ENCODE measurements at regions not wholly inside any gene's neighbourhood (a gene's known extent, or its start where the extent isn't known, plus 50 kb on each side); places are given as distances from the start of the nearest gene placed in this dataset.

DNA sequence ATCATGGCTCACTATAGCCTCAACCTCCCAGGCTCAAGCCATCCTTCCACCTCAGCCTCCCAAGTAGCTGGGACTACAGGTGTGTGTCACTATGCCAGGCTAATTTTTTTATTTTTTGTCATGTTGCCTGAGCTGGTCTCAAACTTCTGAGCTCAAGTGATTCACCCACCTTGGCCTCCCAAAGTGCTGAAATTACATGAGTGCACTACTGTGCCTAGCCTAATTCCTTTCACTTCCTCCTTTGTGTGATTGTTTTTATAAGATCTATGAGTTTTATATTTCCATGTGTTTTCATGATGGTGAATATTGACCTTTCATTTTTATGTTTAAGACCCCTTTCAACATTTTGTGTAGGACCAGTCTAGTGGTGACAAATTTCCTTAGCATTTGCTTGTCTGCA, 55.2 kb upstream of the IL12B start:
- no peak for DNase-seq

- DNase-seq, result no peak
Measured at GRCh38 chr5:159386028-159386711, 55.9 kb upstream of the IL12B start.

DNA sequence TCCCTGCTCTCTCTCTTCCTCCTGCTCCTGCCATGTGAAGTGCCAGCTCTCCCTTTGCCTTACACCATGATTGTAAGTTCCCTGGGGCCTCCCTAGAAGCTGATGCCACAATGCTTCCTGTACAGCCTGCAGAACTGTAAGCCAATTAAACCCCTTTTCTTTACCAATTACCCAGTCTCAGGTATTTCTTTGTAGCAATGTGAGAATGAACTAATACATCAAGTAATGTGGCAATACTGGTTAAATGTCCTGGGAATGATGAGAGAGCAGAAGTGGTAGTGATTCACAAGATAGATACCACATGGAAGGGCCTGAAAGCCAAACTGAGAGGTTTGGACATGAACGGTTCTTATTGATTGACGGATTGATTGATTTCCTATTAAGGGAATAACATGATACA, 62.6 kb upstream of the IL12B start:
- no peak for DNase-seq

DNA sequence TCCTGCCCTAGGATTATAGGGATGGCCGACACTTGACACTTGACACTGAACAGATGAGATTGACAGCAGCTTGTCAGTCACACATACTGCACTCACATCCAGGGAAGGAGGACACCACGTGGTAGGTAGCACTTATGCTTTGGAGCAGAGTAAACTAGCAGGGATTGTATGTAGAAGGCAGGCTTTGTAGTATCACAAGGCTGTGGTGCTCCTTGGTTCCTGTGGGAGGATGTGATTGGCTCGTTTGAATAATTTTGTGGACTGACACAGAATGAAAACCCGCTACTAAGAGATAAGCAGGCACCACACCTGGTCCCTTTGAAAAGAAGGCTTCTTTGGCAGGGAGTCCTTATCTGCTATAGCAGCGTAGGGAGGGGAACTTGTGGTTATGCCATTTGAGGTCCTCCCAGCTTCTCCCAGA, 63.6 kb upstream of the IL12B start:
- no peak for DNase-seq

DNA sequence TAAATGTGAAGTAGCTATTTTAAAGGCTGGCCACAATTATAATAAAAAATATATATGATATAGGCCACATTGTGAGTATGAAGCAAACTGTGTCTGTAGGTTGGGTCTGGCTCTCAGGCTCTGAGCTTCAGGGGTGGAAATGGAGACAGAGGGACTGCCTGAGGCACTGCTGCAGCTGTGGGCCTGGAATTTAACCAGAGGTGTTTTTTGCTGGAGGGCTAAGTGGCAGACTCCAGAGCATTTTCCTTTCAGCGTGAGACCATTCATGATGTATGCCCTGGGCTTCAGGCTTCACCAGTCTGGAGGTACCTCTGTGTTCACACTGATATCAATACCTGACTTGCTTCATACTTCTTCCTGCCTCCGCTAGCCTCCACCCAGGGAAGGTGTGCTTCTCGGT, 64.9 kb upstream of the IL12B start:
- no peak for DNase-seq

DNA sequence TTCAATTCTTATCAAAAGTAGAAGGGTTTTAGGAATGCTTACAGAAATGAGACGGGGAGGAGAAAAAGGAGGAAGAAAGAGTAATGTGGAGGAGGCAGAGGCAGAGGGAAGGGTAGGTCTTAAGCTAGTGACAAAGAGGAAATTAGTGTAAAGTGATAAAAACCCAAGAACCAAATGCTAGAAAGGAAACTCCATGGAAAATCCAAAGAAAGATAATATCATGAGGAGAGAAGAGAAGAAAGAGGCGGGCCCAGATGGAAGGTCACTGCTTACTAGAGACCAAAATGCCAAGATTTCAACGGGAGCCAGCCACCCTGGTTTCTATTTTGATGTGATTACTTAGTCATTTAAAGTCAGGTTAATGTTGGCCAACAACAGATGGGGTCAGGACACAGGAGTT, 68.6 kb upstream of the IL12B start:
- DNase-seq, result no peak

DNA sequence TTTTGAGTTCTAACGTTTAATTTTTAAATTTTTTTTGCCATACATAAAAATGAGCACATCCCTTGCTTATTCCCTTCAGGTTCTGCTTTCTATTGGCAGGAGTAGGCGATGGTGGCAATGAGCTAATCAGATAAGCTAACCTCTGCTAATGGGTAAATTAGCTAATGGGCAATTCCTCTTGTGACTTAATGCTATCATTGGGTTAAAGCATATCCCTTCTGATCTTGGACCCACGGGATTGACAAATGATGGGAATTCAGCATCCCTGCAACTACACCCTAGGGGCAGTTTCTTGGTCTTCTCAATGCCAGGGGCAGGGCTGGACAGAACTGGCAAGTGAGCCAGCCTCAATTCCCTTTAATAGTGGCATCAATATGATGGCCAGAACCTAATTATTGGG, 70.2 kb upstream of the IL12B start:
- no peak for DNase-seq

GRCh38 chr5:159402311-159402710, 72.0 kb upstream of the IL12B start:
- DNase-seq, result no peak

DNA sequence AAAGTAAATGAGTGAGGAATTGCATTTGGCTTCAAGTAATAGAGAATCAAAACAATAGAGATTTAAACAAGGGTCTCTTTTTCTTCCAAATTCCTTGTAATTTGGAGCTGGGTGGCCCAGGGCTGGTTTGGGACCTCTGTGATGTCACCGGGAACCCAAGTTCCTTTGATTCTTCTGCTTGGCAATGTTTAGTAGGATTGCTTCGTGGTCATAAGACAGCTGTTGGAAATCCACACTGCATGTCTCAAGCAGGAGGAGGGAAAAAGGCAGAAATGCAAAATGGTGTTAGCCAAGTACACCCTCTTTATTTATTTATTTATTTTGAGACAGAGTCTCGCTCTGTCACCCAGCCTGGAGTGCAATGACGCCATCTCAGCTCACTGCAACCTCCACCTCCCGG, 72.6 kb upstream of the IL12B start:
- DNase-seq, result no peak

DNA sequence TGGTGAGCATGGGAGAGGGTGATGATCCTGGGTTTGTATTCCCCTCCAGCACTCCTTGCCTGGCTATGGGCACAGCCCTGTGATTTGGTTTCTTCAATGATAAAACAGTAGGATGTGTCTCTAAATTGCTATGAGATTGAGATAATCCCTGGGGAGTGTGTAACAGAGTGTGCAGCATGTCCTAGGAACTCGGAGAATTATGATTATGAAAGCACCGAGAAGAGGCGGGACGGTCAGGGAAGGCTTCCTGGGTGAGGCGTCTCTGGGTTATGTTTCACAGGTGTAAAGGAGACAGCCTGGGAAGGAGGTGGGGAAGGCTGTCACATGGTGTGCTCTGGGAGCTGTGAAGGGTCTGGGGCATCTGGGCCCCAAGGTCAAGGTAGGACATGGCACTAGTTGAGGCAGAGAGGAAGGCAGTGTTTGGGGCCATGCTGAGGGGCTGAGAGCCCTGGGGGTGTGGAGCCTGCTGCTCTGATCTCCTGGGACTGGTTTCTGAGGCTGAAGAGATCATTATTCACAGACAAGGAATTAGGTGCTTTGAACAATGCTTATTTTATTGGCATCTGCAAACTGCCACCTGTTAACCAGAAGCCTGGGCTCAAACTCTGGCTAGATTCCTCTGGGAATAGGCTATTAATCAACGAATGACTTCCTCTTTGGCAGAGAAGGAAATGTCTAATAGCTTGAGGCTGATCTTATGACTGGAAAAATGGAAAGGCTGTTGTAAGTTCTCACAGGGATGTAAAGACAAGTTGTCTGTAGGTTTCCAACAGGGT, 73.8 kb upstream of the IL12B start:
- no peak for DNase-seq

GRCh38 chr5:159405611-159406031, 75.3 kb upstream of the IL12B start:
- DNase-seq, result no peak

- DNase-seq, result no peak
Measured at GRCh38 chr5:159406571-159406970, 76.3 kb upstream of the IL12B start.

DNA sequence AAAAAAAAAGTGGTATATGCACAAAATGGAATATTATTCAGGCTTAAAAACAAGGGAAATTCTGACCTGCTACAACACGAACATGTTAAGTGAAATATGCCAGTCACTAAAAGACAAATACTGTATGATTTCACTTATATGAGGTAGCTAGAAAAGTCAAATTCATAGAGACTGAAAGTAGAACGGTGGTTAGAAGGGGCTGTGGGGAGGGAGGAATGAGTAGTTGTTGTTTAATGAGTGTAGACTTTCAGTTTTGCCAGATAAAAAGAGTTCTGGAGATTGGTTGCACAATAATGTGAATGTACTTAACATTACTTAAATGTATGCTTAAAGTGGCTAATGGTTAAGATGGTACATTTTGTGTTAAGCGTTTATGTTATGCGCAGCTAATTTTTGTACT, 79.5 kb upstream of the IL12B start:
- peak; percentile 11 for DNase-seq

GRCh38 chr5:159410480-159410879, 80.2 kb upstream of the IL12B start:
- no peak for DNase-seq

DNA sequence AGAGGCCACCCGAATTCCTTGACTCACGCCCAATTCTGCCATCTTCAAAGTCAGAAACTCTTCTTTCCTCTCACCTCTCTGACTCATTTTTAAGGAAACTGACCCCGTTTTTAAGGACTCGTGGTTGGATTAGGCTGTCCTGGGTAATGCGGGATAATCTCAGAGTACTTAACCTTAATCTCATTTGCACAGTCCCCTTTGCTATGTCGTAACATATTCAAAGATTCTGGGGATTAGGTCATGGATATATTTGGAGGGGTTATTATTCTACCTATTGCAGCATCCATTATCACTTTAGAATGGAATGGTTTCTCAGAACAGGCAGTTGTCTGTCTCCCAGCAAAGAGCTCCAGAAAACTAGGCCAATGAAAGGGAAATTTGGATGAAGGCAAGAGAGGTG, 80.8 kb upstream of the IL12B start:
- DNase-seq, result no peak

DNA sequence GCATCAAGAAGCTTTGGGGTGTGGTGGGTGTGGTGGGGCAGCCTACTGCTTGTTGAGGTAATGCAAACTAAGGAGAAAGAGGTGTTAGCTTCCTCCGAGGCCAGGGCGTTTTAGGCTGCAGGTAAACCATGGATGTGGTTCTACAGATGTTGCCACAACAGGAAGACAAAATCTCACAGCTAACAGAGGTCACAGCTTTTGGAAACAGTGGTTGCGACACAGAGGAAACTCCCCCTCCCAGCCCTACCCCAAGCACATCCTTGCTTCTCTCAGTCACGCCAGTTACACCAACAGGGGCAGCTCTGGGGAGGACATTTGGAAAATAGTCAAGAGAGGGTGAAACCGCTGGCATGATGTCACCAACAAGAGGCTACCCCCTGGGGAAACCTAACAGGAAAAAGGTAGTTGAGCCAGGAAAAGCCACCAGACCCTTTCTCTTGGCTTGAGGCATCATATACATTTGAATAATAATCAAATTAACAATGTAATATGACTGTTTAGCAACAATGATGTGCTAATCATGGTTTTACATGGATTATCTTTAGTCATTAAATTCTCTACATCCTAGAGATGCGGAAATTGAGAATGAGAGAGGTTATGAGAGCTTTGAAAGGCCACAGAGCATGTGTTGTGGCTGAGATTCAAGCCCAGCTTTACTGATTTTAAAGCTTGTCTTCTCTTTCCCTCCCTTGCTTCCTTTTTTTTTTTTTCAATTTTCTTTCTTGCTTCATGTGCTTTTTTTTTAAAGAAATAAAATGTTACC, 82.2 kb upstream of the IL12B start:
- peak; percentile 78 for DNase-seq

DNA sequence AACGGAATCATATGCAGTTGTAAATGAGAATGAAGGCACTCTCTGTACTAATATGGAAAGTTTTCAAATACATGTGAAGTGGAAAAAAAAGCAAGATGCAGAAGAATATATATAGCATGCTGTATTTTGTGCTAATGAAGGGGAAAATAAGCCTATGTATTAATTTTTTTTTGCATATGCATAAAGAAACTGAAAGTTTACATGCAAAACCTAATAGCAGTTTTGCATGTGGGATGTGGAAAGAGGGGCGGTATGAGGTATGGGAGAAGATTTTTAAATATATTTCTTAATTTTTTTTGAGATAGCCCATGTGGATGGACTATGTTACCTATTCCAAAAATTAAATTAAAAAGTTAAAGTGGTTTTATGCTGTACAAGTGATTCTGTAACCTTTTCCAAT, 83.7 kb upstream of the IL12B start:
- DNase-seq, result no peak

- no peak for DNase-seq
Measured at GRCh38 chr5:159415301-159415937, 85.1 kb upstream of the IL12B start.

DNA sequence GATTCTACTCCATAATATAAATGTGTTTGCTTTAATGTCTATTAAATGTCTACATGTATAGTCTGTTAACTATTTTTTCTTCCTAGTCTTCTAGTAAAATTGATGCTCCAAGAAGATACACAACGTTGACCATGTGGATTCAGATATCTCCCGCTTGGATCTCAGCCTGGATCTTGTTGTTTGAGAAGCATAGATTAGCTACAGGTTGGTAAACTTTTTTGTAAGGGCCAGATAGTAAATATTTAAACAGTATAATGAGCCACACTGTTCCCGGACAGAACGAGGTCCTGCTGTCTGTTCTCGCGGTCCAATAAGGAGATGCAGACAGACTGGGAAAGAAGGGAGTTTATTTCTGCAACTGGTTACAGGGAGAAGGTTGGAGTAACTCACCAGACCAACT, 86.2 kb upstream of the IL12B start:
- DNase-seq, result no peak

GRCh38 chr5:159417170-159417569, 86.9 kb upstream of the IL12B start:
- DNase-seq, result no peak

GRCh38 chr5:159419576-159419975, 89.3 kb upstream of the IL12B start:
- DNase-seq, result no peak

DNA sequence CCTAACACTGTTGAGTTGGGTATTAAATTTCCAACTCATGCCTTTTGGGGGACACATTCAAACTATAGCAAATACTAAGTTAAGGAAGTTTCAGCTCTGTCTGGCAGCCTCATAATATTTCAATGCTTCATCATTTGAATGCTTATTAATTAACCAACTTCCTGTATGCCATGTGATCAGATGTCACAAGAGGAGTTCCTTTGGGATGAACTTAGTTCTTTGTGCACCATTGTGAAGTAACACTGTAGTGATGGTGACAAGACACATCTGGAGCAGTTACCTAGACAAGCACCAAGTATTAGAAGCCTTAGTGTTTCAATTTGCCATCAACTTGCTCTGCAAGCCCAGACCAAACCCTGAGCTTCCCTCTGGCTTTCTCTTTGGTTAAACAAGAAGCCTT, 90.7 kb upstream of the IL12B start:
- no peak for DNase-seq

DNA sequence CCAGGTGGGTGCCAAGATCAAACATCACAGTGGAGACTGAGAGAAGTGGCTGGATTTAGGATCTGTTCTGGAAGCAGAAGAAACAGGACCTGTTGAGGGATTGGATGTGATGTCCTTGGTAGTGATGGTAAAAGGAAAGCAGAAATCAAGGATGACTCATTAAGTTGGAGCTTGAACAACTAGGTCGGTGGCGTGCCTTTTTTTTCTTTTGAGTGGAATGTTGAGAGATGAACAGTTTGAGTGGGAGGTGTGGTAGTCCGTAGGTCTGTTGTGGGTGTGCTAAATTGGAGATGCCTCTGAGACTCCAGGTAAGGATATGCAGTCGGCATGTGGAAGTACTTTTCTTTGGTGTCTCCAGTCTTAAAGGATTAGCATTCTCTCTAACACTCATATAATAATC, 92.1 kb upstream of the IL12B start:
- DNase-seq, result no peak

DNA sequence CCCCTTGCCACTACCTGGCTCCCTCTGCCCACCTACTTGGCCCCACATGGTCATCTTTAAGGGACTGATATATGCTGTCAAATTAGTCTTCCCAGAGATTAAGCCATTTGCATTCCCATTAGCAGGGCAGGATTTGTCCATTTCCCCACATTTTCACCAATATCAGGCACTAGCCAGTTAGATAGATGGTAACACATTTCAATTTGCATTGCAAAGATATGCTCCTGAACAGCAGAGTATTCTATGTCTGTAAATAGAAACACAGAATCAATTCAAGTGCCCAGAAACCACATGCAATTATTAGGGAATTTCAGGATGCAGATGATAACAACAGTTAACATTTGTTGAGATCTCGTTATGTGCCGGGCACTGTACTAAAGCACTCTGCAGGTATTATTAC, 92.6 kb upstream of the IL12B start:
- DNase-seq, result no peak
